ENCODE measurements at regions not wholly inside any gene's neighbourhood (a gene's known extent, or its start where the extent isn't known, plus 50 kb on each side); places are given as distances from the start of the nearest gene placed in this dataset.

- TF ChIP-seq CTCF (IDR thresholded peaks at IDR 0.05) = no peak
- TF ChIP-seq POLR2A (IDR thresholded peaks at IDR 0.05) = no peak
Measured at GRCh38 chr4:67218883-67219282, 326.4 kb downstream of the CENPC start.

All from uterus (tissue), 2 donors.